ENCODE measurements at regions not wholly inside any gene's neighbourhood (a gene's known extent, or its start where the extent isn't known, plus 50 kb on each side); places are given as distances from the start of the nearest gene placed in this dataset.

- Histone ChIP-seq H3K9ac (replicated peaks; ENCODE audit: extremely low read depth, insufficient read depth, low read length) (no peak overlapping the region), H3K4me3 (replicated peaks in 1 of 3; ENCODE audit: insufficient read depth in 1 of 3, low read depth in 1 of 3, low read length in 3 of 3) (no peak overlapping the region), H3K4me1 (ENCODE audit: control insufficient read depth, extremely low read depth, insufficient read depth, low read length) (peaks cover 14% of the 10 kb centered on the region), H2AFZ (ENCODE audit: low read depth, low read length) (no peak overlapping the region), H3K9me1 (replicated peaks; ENCODE audit: control insufficient read depth, extremely low read depth, insufficient read depth, low read length) (no peaks in the 10 kb centered on the region), H4K20me1 (replicated peaks; ENCODE audit: control insufficient read depth, extremely low read depth, insufficient read depth, low read length) (no peaks in the 10 kb centered on the region), H3K4me2 (ENCODE audit: insufficient read depth, low read length) (no peak overlapping the region), H3K27me3 (ENCODE audit: control insufficient read depth in 2 of 2, insufficient read depth in 2 of 2, low read length in 2 of 2) (no peaks in the 10 kb centered on the region), H3K27ac (ENCODE audit: insufficient read depth, low read depth, low read length) (no peak overlapping the region), H3K36me3 (ENCODE audit: control insufficient read depth in 2 of 2, extremely low read depth in 1 of 2, insufficient read depth in 2 of 2, low read length in 2 of 2) (no peaks in the 10 kb centered on the region), H3K79me2 (ENCODE audit: control insufficient read depth, insufficient read depth, low read length) (no peaks in the 10 kb centered on the region), H3K9me3 (replicated peaks; ENCODE audit: control insufficient read depth, insufficient read depth, low read length) (no peaks in the 10 kb centered on the region)
- TF ChIP-seq POLR2AphosphoS5 (IDR thresholded peaks at IDR 0.05; ENCODE audit: insufficient read depth, low read depth, low read length) (no peak), EZH2 (IDR thresholded peaks at IDR 0.05; ENCODE audit: borderline replicate concordance, low read depth, low read length, severe bottlenecking) (no peak), JUN (IDR thresholded peaks at IDR 0.05; ENCODE audit: borderline replicate concordance, insufficient read depth, insufficient read length, low read depth) (no peak), MAX (IDR thresholded peaks at IDR 0.05; ENCODE audit: insufficient read depth, insufficient read length) (no peak), POLR2A (IDR thresholded peaks at IDR 0.05; ENCODE audit: low read depth, low read length) (no peak), MYC (IDR thresholded peaks at IDR 0.05; ENCODE audit: low read depth, low read length) (no peak), GATA2 (IDR thresholded peaks at IDR 0.05; ENCODE audit: insufficient read depth, insufficient read length, low read depth, low read length) (no peak), FOS (IDR thresholded peaks at IDR 0.05; ENCODE audit: borderline replicate concordance, insufficient read depth, low read length) (no peak)
- TF ChIP-seq, protein P1, sequence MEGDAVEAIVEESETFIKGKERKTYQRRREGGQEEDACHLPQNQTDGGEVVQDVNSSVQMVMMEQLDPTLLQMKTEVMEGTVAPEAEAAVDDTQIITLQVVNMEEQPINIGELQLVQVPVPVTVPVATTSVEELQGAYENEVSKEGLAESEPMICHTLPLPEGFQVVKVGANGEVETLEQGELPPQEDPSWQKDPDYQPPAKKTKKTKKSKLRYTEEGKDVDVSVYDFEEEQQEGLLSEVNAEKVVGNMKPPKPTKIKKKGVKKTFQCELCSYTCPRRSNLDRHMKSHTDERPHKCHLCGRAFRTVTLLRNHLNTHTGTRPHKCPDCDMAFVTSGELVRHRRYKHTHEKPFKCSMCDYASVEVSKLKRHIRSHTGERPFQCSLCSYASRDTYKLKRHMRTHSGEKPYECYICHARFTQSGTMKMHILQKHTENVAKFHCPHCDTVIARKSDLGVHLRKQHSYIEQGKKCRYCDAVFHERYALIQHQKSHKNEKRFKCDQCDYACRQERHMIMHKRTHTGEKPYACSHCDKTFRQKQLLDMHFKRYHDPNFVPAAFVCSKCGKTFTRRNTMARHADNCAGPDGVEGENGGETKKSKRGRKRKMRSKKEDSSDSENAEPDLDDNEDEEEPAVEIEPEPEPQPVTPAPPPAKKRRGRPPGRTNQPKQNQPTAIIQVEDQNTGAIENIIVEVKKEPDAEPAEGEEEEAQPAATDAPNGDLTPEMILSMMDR (IDR thresholded peaks at IDR 0.05; ENCODE audit: extremely low read depth in 1 of 2, insufficient read depth in 1 of 2, low read depth in 1 of 2, low read length in 2 of 2) = no peak
- no peak for DNase-seq (ENCODE audit: low read depth, low spot score)
- intact Hi-C loops (cut with micrococcal nuclease) = no loop called here
- dilution Hi-C loops (cut with MboI; ENCODE audit: extremely low pct_ligation_motif_present, low sequenced_read_pairs) = no loop called here
- no peak for FAIRE-seq
- POLR2A ChIA-PET = no interaction called here
- BruUV-seq (replicated peaks) = no TSS peak
- CTCF ChIA-PET = no interaction called here
Observed at GRCh38 chr21:35219291-35219690, 170.2 kb upstream of the RUNX1 start.

All from endothelial cell of umbilical vein (primary cell).